A549 (cell line): ENCODE measurements at regions not wholly inside any gene's neighbourhood (a gene's known extent, or its start where the extent isn't known, plus 50 kb on each side); places are given as distances from the start of the nearest gene placed in this dataset.

ENCODE experiments used
- ATAC-seq, 2 experiments: fragments of 200-7000 bp in 1 of 2; fragments of >200 bp in 1 of 2; cut with Nextera tagmentation in 1 of 2; cut with Tn5 transposase in 1 of 2; 3 replicates each; pipeline versions ENCODE4 v1.8.0 to v1.9.1; 2018 to 2020; ENCODE audit warnings: mild to moderate bottlenecking in 1 of 2, moderate library complexity in 1 of 2
- CTCF ChIA-PET: fragments of 300-600 bp; sonication (Branson Sonifier 250); formaldehyde crosslinking; extraction: SDS; loops from one replicate; lab custom pipeline; 2021; ENCODE audit warnings: antibody characterized with exemption, inconsistent platforms; lab: Yijun Ruan, JAX
- POLR2A ChIA-PET: fragments of 350-600 bp; formaldehyde crosslinking; extraction: SDS; loops from one replicate; lab custom pipeline; 2021; ENCODE audit warnings: antibody characterized with exemption, inconsistent platforms; lab: Yijun Ruan, JAX
- DNase-seq, 2 experiments: peaks; one replicate each; pipeline versions ENCODE4 v3.0.0 to v3.0.0-alpha.2; 2011 to 2016; ENCODE audit warnings: low read depth in 1 of 2, low spot score in 1 of 2
- FAIRE-seq: peaks from 2 replicates; lab custom pipeline; 2011; peaks lifted over from hg19 to GRCh38; lab: Jason Lieb, UNC
- H3K27ac ChIP-seq, 2 experiments: fragments of >200 bp; sonication (Bioruptor Twin); formaldehyde crosslinking; 3 replicates each; pipeline ENCODE4 v1.5.1; 2016 to 2017
- H3K4me1 ChIP-seq: fragments of >200 bp; sonication (Bioruptor Twin); formaldehyde crosslinking; 3 replicates; pipeline ENCODE4 v1.6.1; 2016
- H3K4me2 ChIP-seq: fragments of >200 bp; sonication (Bioruptor Twin); formaldehyde crosslinking; 3 replicates; pipeline ENCODE4 v1.6.1; 2016
- H3K4me3 ChIP-seq: fragments of >200 bp; sonication (Bioruptor Twin); formaldehyde crosslinking; 3 replicates; pipeline ENCODE4 v1.5.1; 2016
- H3K9me3 ChIP-seq: fragments of >200 bp; sonication (Bioruptor Twin); formaldehyde crosslinking; 3 replicates; pipeline ENCODE4 v1.6.1; 2016
- ATOH8 ChIP-seq: fragments of 250-450 bp; sonication (Bioruptor Pico); IDR thresholded peaks from 2 replicates; pipeline ENCODE4 v1.5.0; 2020; ENCODE audit warnings: low read depth, mild to moderate bottlenecking, moderate library complexity
- BHLHE40 ChIP-seq: IDR thresholded peaks from 2 replicates; pipeline ENCODE4 v1.6.1; 2012; ENCODE audit warnings: low read depth, low read length, inconsistent platforms
- CBX2 ChIP-seq: fragments of 200-600 bp; sonication (generic); IDR thresholded peaks from 2 replicates; pipeline ENCODE4 v1.6.1; 2016; ENCODE audit warnings: low read depth, mild to moderate bottlenecking, borderline replicate concordance
- CBX8 ChIP-seq: fragments of 200-600 bp; sonication (generic); IDR thresholded peaks from 2 replicates; pipeline ENCODE4 v1.6.1; 2016
- CEBPB ChIP-seq, 2 experiments: fragments of >200 bp in 1 of 2; sonication (Bioruptor Twin) in 1 of 2; formaldehyde crosslinking in 1 of 2; IDR thresholded peaks; 2 replicates each; pipeline ENCODE4 v1.6.1; 2012 to 2016
- CTCF ChIP-seq: fragments of >200 bp; sonication (Bioruptor Twin); formaldehyde crosslinking; IDR thresholded peaks from 3 replicates; pipeline ENCODE4 v1.5.1; 2016
- EHF ChIP-seq: fragments of 250-450 bp; sonication (Bioruptor Pico); IDR thresholded peaks from 2 replicates; pipeline ENCODE4 v1.5.0; 2020; ENCODE audit warnings: mild to moderate bottlenecking
- ELK1 ChIP-seq: fragments of 150-350 bp; IDR thresholded peaks from 2 replicates; pipeline ENCODE4 v1.6.1; 2014; ENCODE audit warnings: low read depth, mild to moderate bottlenecking, low read length
- EP300 ChIP-seq, 2 experiments: fragments of >200 bp; sonication (Bioruptor Twin); formaldehyde crosslinking; IDR thresholded peaks; 2 replicates in 1 of 2; 3 replicates in 1 of 2; pipeline ENCODE4 v1.6.1; 2016 to 2017
- FOSB ChIP-seq: fragments of 250-450 bp; sonication (Bioruptor Pico); IDR thresholded peaks from 2 replicates; pipeline ENCODE4 v1.5.0; 2020; ENCODE audit warnings: mild to moderate bottlenecking, moderate library complexity
- FOXS1 ChIP-seq: fragments of 250-450 bp; sonication (Bioruptor Pico); IDR thresholded peaks from 2 replicates; pipeline ENCODE4 v1.5.0; 2020; ENCODE audit warnings: mild to moderate bottlenecking, moderate library complexity
- HES2 ChIP-seq: fragments of >200 bp; sonication (Bioruptor Twin); formaldehyde crosslinking; IDR thresholded peaks from 2 replicates; pipeline ENCODE4 v1.6.1; 2016
- HOXA7 ChIP-seq: fragments of 250-450 bp; sonication (Bioruptor Pico); IDR thresholded peaks from 2 replicates; pipeline ENCODE4 v1.5.0; 2020; ENCODE audit warnings: mild to moderate bottlenecking, moderate library complexity
- HOXB13 ChIP-seq: fragments of 250-450 bp; sonication (Bioruptor Pico); IDR thresholded peaks from 2 replicates; pipeline ENCODE4 v1.5.0; 2020; ENCODE audit warnings: low read depth, mild to moderate bottlenecking, moderate library complexity
- JUN ChIP-seq, 2 experiments: fragments of >200 bp; sonication (Bioruptor Twin); formaldehyde crosslinking; IDR thresholded peaks; 2 replicates in 1 of 2; 3 replicates in 1 of 2; pipeline ENCODE4 v1.6.1; 2016 to 2017
- KDM1A ChIP-seq: fragments of 200-600 bp; sonication (generic); IDR thresholded peaks from 2 replicates; pipeline ENCODE4 v1.6.1; 2016; ENCODE audit warnings: low read depth, mild to moderate bottlenecking
- MYC ChIP-seq: IDR thresholded peaks from 2 replicates; pipeline ENCODE4 v1.6.1; 2012; ENCODE audit warnings: mild to moderate bottlenecking, inconsistent platforms, low read length, improper control_type of control experiment, borderline replicate concordance
- NFE2L2 ChIP-seq: fragments of 150-350 bp; conservative IDR thresholded peaks from 2 replicates; pipeline ENCODE4 v1.6.1; 2014; ENCODE audit warnings: low read length
- NR3C1 ChIP-seq: fragments of >200 bp; sonication (Bioruptor Twin); formaldehyde crosslinking; IDR thresholded peaks from 3 replicates; pipeline ENCODE4 v1.6.1; 2017
- PHF8 ChIP-seq: fragments of 200-600 bp; sonication (generic); IDR thresholded peaks from 2 replicates; pipeline ENCODE4 v1.6.1; 2016; ENCODE audit warnings: low read depth, mild to moderate bottlenecking, antibody characterized with exemption, moderate library complexity, borderline replicate concordance
- RARB ChIP-seq: fragments of 250-450 bp; sonication (Bioruptor Pico); IDR thresholded peaks from 2 replicates; pipeline ENCODE4 v1.8.0; 2021; ENCODE audit warnings: mild to moderate bottlenecking, moderate library complexity
- REST ChIP-seq: fragments of 200-600 bp; sonication (generic); IDR thresholded peaks from 2 replicates; pipeline ENCODE4 v1.6.1; 2016; ENCODE audit warnings: antibody characterized with exemption, mild to moderate bottlenecking, moderate library complexity
- RFX5 ChIP-seq: fragments of 450-650 bp; IDR thresholded peaks from 2 replicates; pipeline ENCODE4 v1.7.1; 2014; ENCODE audit warnings: antibody characterized with exemption, mild to moderate bottlenecking, moderate library complexity
- SMC3 ChIP-seq: fragments of >200 bp; sonication (Bioruptor Twin); formaldehyde crosslinking; IDR thresholded peaks from 3 replicates; pipeline ENCODE4 v1.6.1; 2018; ENCODE audit warnings: inconsistent platforms
- SREBF2 ChIP-seq: fragments of 450-650 bp; IDR thresholded peaks from 2 replicates; pipeline ENCODE4 v1.6.1; 2014; ENCODE audit warnings: mild to moderate bottlenecking, moderate library complexity
- TFCP2L1 ChIP-seq: fragments of 250-450 bp; sonication (Bioruptor Pico); IDR thresholded peaks from 2 replicates; pipeline ENCODE4 v1.5.0; 2021; ENCODE audit warnings: mild to moderate bottlenecking
- ZNF302 ChIP-seq: fragments of 250-450 bp; sonication (Bioruptor Pico); IDR thresholded peaks from 2 replicates; pipeline ENCODE4 v1.9.0; 2021; ENCODE audit warnings: inconsistent platforms, mild to moderate bottlenecking, moderate library complexity
- ZSCAN20 ChIP-seq: fragments of 250-450 bp; sonication (Bioruptor Pico); IDR thresholded peaks from 2 replicates; pipeline ENCODE4 v1.8.0; 2022; ENCODE audit warnings: mild to moderate bottlenecking, moderate library complexity
- WGBS: methylation state at CpG from one replicate; pipeline ENCODE4 v1.1.6; 2017; ENCODE audit errors: missing lambda C conversion rate; 5-methylcytosine and 5-hydroxymethylcytosine counted together
- TF ChIP-seq, protein P1 (sequence below): IDR thresholded peaks from 2 replicates; pipeline ENCODE4 v1.6.1; 2012

- TF ChIP-seq ATOH8 (CRISPR knock-in tag) (no peak), PHF8 (no peak), SMC3 (no peak), RFX5 (no peak), FOXS1 (CRISPR knock-in tag) (no peak), MYC (no peak), EHF (CRISPR knock-in tag) (no peak), JUN (IDR thresholded peaks at IDR 0.05) (no peak), SREBF2 (no peak), ZNF302 (no peak), ZSCAN20 (no peak), HES2 (no peak), NR3C1 (no peak), CEBPB (IDR thresholded peaks at IDR 0.05) (no peak; a peak in 1 of 4 replicates), FOSB (CRISPR knock-in tag) (no peak)
- H3K4me3 ChIP-seq: no peak overlapping the region
- no peaks in the 10 kb centered on the region for H3K9me3 ChIP-seq
- WGBS: 42% methylated on average over 4 of the region's 4 CpGs
- no peak overlapping the region for H3K27ac ChIP-seq
- H3K4me1 ChIP-seq: no peaks in the 10 kb centered on the region
- ChIA-PET CTCF (no interaction called here), POLR2A (no interaction called here)
- FAIRE-seq (no peak), DNase-seq (no peak), ATAC-seq (no peak)
- H3K4me2 ChIP-seq: no peak overlapping the region
These were observed 203.6 kb downstream of the UBE2E3 start for GRCh38 chr2:181183878-181184542.

- no peaks in the 10 kb centered on the region for H3K9me3 ChIP-seq
- H3K4me2 ChIP-seq: no peak overlapping the region
- FAIRE-seq: no peak
- ChIA-PET POLR2A (no interaction called here), CTCF (no interaction called here)
- no peak for DNase-seq
- H3K4me3 ChIP-seq: no peak overlapping the region
- no peaks in the 10 kb centered on the region for H3K4me1 ChIP-seq
- no peak overlapping the region for H3K27ac ChIP-seq
- TF ChIP-seq ELK1 (no peak), RARB (CRISPR knock-in tag) (no peak), EP300 (IDR thresholded peaks at IDR 0.05) (no peak), TFCP2L1 (CRISPR knock-in tag) (no peak), HOXA7 (CRISPR knock-in tag) (no peak), CBX2 (no peak), CBX8 (no peak), BHLHE40 (no peak), HOXB13 (CRISPR knock-in tag) (no peak), FOXS1 (CRISPR knock-in tag) (no peak), CTCF (no peak), JUN (IDR thresholded peaks at IDR 0.05) (no peak), SREBF2 (no peak), KDM1A (no peak), REST (no peak), NFE2L2 (no peak)
- TF ChIP-seq, protein P1, sequence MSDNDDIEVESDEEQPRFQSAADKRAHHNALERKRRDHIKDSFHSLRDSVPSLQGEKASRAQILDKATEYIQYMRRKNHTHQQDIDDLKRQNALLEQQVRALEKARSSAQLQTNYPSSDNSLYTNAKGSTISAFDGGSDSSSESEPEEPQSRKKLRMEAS: no peak
- no peak for ATAC-seq
- WGBS: 63% methylated on average over 6 of the region's 6 CpGs
These were observed 205.0 kb downstream of the UBE2E3 start for GRCh38 chr2:181185421-181185820.
